Epithelial cell of proximal tubule (primary cell): ENCODE measurements at regions not wholly inside any gene's neighbourhood (a gene's known extent, or its start where the extent isn't known, plus 50 kb on each side); places are given as distances from the start of the nearest gene placed in this dataset.
"Not testable (repeated sequence)": the region's sequence is repeated elsewhere in the genome, so short reads cannot be mapped to it uniquely, and the experiment has no call there.

ENCODE experiments used
- DNase-seq: peaks from one replicate; pipeline ENCODE4 v3.0.0-alpha.2; 2011; ENCODE audit warnings: low read depth
- H3K4me3 ChIP-seq: 2 replicates; pipeline ENCODE4 v1.5.1; 2011; ENCODE audit warnings: low read depth, mild to moderate bottlenecking, low read length
- CTCF ChIP-seq: conservative IDR thresholded peaks from 2 replicates; pipeline ENCODE4 v1.5.1; 2012; ENCODE audit warnings: low read depth, mild to moderate bottlenecking, low read length

GRCh38 chr5:78718824-78719223, 70.3 kb upstream of the LHFPL2 start:
- DNase-seq, result no peak
- TF ChIP-seq CTCF, result no peak
- H3K4me3 ChIP-seq, result no peak overlapping the region

GRCh38 chr5:78717674-78718584, 69.4 kb upstream of the LHFPL2 start:
- no peak for TF ChIP-seq CTCF
- DNase-seq, result no peak
- no peak overlapping the region for H3K4me3 ChIP-seq

- H3K4me3 ChIP-seq, result no peak overlapping the region
- peak; percentile 79 for DNase-seq
- no peak for TF ChIP-seq CTCF
Measured at GRCh38 chr5:78716206-78716605, 67.6 kb upstream of the LHFPL2 start.

GRCh38 chr5:78715351-78715750, 66.8 kb upstream of the LHFPL2 start:
- not testable (repeated sequence) for H3K4me3 ChIP-seq, DNase-seq

- not testable (repeated sequence) for DNase-seq, H3K4me3 ChIP-seq
Measured at GRCh38 chr5:78711670-78712069, 63.1 kb upstream of the LHFPL2 start.

- not testable (repeated sequence) for DNase-seq, H3K4me3 ChIP-seq
Measured at GRCh38 chr5:78709729-78710430, 61.3 kb upstream of the LHFPL2 start.

GRCh38 chr5:78706825-78707224, 58.3 kb upstream of the LHFPL2 start:
- DNase-seq, result no peak
- TF ChIP-seq CTCF, result no peak
- no peak overlapping the region for H3K4me3 ChIP-seq

- no peak overlapping the region for H3K4me3 ChIP-seq
- TF ChIP-seq CTCF, result no peak
- no peak for DNase-seq
Measured at GRCh38 chr5:78706381-78706780, 57.8 kb upstream of the LHFPL2 start.
